HepG2 (cell line): ENCODE measurements at regions not wholly inside any gene's neighbourhood (a gene's known extent, or its start where the extent isn't known, plus 50 kb on each side); places are given as distances from the start of the nearest gene placed in this dataset.

Source experiments
- ATAC-seq: fragments of 200-7000 bp; cut with Tn5 transposase; 3 replicates; pipeline ENCODE4 v1.9.1; 2020; ENCODE audit warnings: mild to moderate bottlenecking, moderate library complexity
- BruUV-seq: library from RNA; stranded (reverse); fragments of 400-500 nt; replicated peaks from 2 replicates; lab custom pipeline; 2021; lab: Mats Ljungman, UMichigan
- CTCF ChIA-PET: fragments of 300-600 bp; formaldehyde crosslinking; extraction: SDS; loops from one replicate; lab custom pipeline; 2021; ENCODE audit warnings: low total read pairs, inconsistent platforms, low intra/inter-chr PET ratio; lab: Yijun Ruan, JAX
- POLR2A ChIA-PET: fragments of 350-600 bp; sonication (Branson Sonifier 250); formaldehyde crosslinking; loops from one replicate; lab custom pipeline; 2020; ENCODE audit warnings: antibody characterized with exemption, inconsistent platforms; lab: Yijun Ruan, JAX
- DNase-seq: peaks from one replicate; pipeline ENCODE4 v3.0.0-alpha.2; 2015; ENCODE audit warnings: low spot score
- FAIRE-seq: peaks from 3 replicates; lab custom pipeline; 2011; peaks lifted over from hg19 to GRCh38; lab: Jason Lieb, UNC
- H2AFZ ChIP-seq: one replicate; pipeline ENCODE4 v1.6.1; 2011; ENCODE audit warnings: low read length, inconsistent platforms
- H3K27ac ChIP-seq: fragments of 300-600 bp; 3 replicates; pipeline ENCODE4 v1.8.0; 2011; ENCODE audit warnings: mixed run types, mild to moderate bottlenecking, mixed read lengths, low read length, inconsistent platforms; ENCODE audit not compliant: insufficient read depth; ENCODE audit errors: extremely low read length
- H3K27me3 ChIP-seq, 2 experiments: fragments of 200-600 bp in 1 of 2; 2 replicates in 1 of 2; 3 replicates in 1 of 2; pipeline versions ENCODE4 v1.6.0 to v1.8.0; 2011; ENCODE audit warnings: low read length in 2 of 2, mild to moderate bottlenecking in 2 of 2, moderate library complexity in 2 of 2, inconsistent platforms in 1 of 2; ENCODE audit not compliant: insufficient read depth in 2 of 2, control insufficient read depth in 1 of 2
- H3K36me3 ChIP-seq, 2 experiments: fragments of 200-600 bp in 1 of 2; replicated peaks in 1 of 2; 2 replicates in 1 of 2; 3 replicates in 1 of 2; pipeline versions ENCODE4 v1.5.1 to v1.8.0; 2011; ENCODE audit warnings: low read length in 2 of 2, inconsistent platforms in 1 of 2; ENCODE audit not compliant: insufficient read depth in 2 of 2, control insufficient read depth in 1 of 2
- H3K4me1 ChIP-seq: 2 replicates; pipeline ENCODE4 v1.5.1; 2012; ENCODE audit warnings: low read length, inconsistent platforms; ENCODE audit not compliant: insufficient read depth
- H3K4me2 ChIP-seq: 2 replicates; pipeline ENCODE4 v1.6.0; 2011; ENCODE audit warnings: low read depth, low read length, inconsistent platforms
- H3K4me3 ChIP-seq, 3 experiments: fragments of 200-600 bp in 1 of 3; sonication (generic), shearing (Covaris generic) in 1 of 3; replicated peaks in 1 of 3; 2 replicates each; pipeline ENCODE4 v1.5.1; 2011 to 2016; ENCODE audit warnings: low read length in 3 of 3, inconsistent platforms in 2 of 3, low read depth in 2 of 3, mild to moderate bottlenecking in 2 of 3, control low read depth in 1 of 3, mixed read lengths in 1 of 3; ENCODE audit not compliant: insufficient read depth in 1 of 3
- H3K79me2 ChIP-seq: one replicate; pipeline ENCODE4 v1.6.1; 2011; ENCODE audit warnings: low read length, inconsistent platforms; ENCODE audit not compliant: insufficient read depth
- H3K9ac ChIP-seq: 2 replicates; pipeline ENCODE4 v1.6.0; 2011; ENCODE audit warnings: mild to moderate bottlenecking, low read depth, low read length, inconsistent platforms; ENCODE audit not compliant: insufficient read depth
- H3K9me3 ChIP-seq: 2 replicates; pipeline ENCODE4 v1.5.1; 2012; ENCODE audit warnings: mild to moderate bottlenecking, low read length
- H4K20me1 ChIP-seq: 2 replicates; pipeline ENCODE4 v1.6.0; 2011; ENCODE audit warnings: inconsistent platforms, mild to moderate bottlenecking, low read length, moderate library complexity; ENCODE audit not compliant: insufficient read depth
- ARNT ChIP-seq: fragments of 450-650 bp; IDR thresholded peaks from 2 replicates; pipeline ENCODE4 v1.6.1; 2017
- KDM5A ChIP-seq: fragments of 200-600 bp; sonication (generic); IDR thresholded peaks from 2 replicates; pipeline ENCODE4 v1.7.0; 2018; ENCODE audit warnings: antibody characterized with exemption, mild to moderate bottlenecking, low read length, borderline replicate concordance
- WIZ ChIP-seq: sonication (generic); formaldehyde crosslinking; IDR thresholded peaks from 2 replicates; pipeline ENCODE4 v1.5.1; 2020; ENCODE audit warnings: mild to moderate bottlenecking, missing genetic modification reagents
- ZNF34 ChIP-seq: sonication (generic); formaldehyde crosslinking; IDR thresholded peaks from 2 replicates; pipeline ENCODE4 v1.4.0; 2020; ENCODE audit warnings: mild to moderate bottlenecking, missing genetic modification reagents, borderline replicate concordance
- ZNF766 ChIP-seq: sonication (generic); formaldehyde crosslinking; IDR thresholded peaks from 2 replicates; pipeline ENCODE4 v1.5.0; 2020; ENCODE audit warnings: missing genetic modification reagents, borderline replicate concordance
- WGBS: methylation state at CpG from one replicate; pipeline ENCODE4 v1.1.6; 2017; ENCODE audit warnings: low lambda C conversion rate; 5-methylcytosine and 5-hydroxymethylcytosine counted together
- in situ Hi-C: cut with HindIII; loops from 2 replicates; pipeline ENCODE4 v1.10.0; 2017; ENCODE audit warnings: low pct_unique_long_range_greater_than_20kb; ENCODE audit not compliant: extremely low pct_ligation_motif_present
- intact Hi-C: fragments of 100-400 bp; cut with micrococcal nuclease; formaldehyde crosslinking; loops from one replicate; pipeline ENCODE4 v1.10.0; 2022; ENCODE audit not compliant: unreplicated experiment

GRCh38 chr5:4720831-4721230 lies 419.3 kb upstream of the ADAMTS16 start:
- ChIA-PET POLR2A (no interaction called here), CTCF (no interaction called here)
- no peak overlapping the region for H2AFZ ChIP-seq
- ATAC-seq (no peak), DNase-seq (no peak), FAIRE-seq (no peak)
- 0% methylated on average over 6 of the region's 6 CpGs for WGBS
- no peaks in the 10 kb centered on the region for H3K79me2 ChIP-seq
- no peak overlapping the region for H3K9ac ChIP-seq
- no peak overlapping the region for H3K27ac ChIP-seq
- no peaks in the 10 kb centered on the region for H3K36me3 ChIP-seq
- no peak overlapping the region for H3K4me2 ChIP-seq
- no peak for TF ChIP-seq ZNF766 (CRISPR knock-in tag)
- in situ Hi-C loops = no loop called here
- no TSS peak for BruUV-seq
- H3K4me3 ChIP-seq = no peak overlapping the region
- no peaks in the 10 kb centered on the region for H3K27me3 ChIP-seq
- no peaks in the 10 kb centered on the region for H3K4me1 ChIP-seq
- intact Hi-C loops = no loop called here
- peaks cover 49% of the 10 kb centered on the region; the same call in 1 of the 2 replicates for H3K9me3 ChIP-seq
- H4K20me1 ChIP-seq = no peaks in the 10 kb centered on the region

- in situ Hi-C loops = no loop called here
- intact Hi-C loops = no loop called here
- no peak for DNase-seq
- CTCF ChIA-PET = no interaction called here
- BruUV-seq = no TSS peak
- no peaks in the 10 kb centered on the region for H3K4me1 ChIP-seq
- POLR2A ChIA-PET = no interaction called here
- H3K9me3 ChIP-seq = peaks cover 42% of the 10 kb centered on the region; the same call in 1 of the 2 replicates
- no peaks in the 10 kb centered on the region for H3K27me3 ChIP-seq
- no peaks in the 10 kb centered on the region for H3K79me2 ChIP-seq
- H2AFZ ChIP-seq = no peak overlapping the region
- no peaks in the 10 kb centered on the region for H4K20me1 ChIP-seq
- no peak overlapping the region for H3K27ac ChIP-seq
- H3K4me3 ChIP-seq = no peak overlapping the region
- no peak for ATAC-seq
- FAIRE-seq = no peak
- H3K9ac ChIP-seq = no peak overlapping the region
- no peak overlapping the region for H3K4me2 ChIP-seq
- no peak for TF ChIP-seq WIZ (CRISPR knock-in tag)
- TF ChIP-seq ZNF34 (CRISPR knock-in tag) = no peak
- TF ChIP-seq KDM5A = no peak
- no peak for TF ChIP-seq ARNT
- H3K36me3 ChIP-seq = no peaks in the 10 kb centered on the region
- 0% methylated on average over 2 of the region's 2 CpGs for WGBS
Observed at GRCh38 chr5:4722886-4723285, 417.2 kb upstream of the ADAMTS16 start.
